ENCODE measurements at regions not wholly inside any gene's neighbourhood (a gene's known extent, or its start where the extent isn't known, plus 50 kb on each side); places are given as distances from the start of the nearest gene placed in this dataset.

DNA sequence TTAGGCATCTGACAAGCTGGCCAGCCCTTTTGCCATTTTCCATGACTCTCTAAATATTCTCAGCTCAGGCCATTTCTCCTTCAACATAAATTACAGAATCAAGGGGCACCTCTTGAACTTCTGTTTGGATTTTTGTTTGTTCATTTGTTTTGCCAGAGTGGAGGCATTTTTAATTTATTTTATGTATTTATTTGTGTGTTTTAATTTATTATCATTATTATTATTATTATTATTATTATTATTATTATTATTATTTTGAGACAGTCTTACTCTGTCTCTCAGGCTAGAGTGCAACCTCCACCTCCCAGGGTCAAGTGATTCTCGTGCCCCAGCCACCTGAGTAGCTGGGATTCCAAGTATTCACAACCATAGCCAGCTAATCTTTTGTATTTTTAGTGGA is 1578.0 kb downstream of the CDH8 start:
- no peak for TF ChIP-seq POLR2A (IDR thresholded peaks at IDR 0.05)
- TF ChIP-seq, protein P1, sequence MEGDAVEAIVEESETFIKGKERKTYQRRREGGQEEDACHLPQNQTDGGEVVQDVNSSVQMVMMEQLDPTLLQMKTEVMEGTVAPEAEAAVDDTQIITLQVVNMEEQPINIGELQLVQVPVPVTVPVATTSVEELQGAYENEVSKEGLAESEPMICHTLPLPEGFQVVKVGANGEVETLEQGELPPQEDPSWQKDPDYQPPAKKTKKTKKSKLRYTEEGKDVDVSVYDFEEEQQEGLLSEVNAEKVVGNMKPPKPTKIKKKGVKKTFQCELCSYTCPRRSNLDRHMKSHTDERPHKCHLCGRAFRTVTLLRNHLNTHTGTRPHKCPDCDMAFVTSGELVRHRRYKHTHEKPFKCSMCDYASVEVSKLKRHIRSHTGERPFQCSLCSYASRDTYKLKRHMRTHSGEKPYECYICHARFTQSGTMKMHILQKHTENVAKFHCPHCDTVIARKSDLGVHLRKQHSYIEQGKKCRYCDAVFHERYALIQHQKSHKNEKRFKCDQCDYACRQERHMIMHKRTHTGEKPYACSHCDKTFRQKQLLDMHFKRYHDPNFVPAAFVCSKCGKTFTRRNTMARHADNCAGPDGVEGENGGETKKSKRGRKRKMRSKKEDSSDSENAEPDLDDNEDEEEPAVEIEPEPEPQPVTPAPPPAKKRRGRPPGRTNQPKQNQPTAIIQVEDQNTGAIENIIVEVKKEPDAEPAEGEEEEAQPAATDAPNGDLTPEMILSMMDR (IDR thresholded peaks at IDR 0.05) = no peak
